HG02623 (cell line): ENCODE measurements at regions not wholly inside any gene's neighbourhood (a gene's known extent, or its start where the extent isn't known, plus 50 kb on each side); places are given as distances from the start of the nearest gene placed in this dataset.

Experiments
- ATAC-seq: cut with Tn5 transposase; IDR thresholded peaks from one replicate; pipeline ENCODE4 v1.9.1; 2021; ENCODE audit warnings: moderate library complexity; ENCODE audit not compliant: unreplicated experiment

DNA sequence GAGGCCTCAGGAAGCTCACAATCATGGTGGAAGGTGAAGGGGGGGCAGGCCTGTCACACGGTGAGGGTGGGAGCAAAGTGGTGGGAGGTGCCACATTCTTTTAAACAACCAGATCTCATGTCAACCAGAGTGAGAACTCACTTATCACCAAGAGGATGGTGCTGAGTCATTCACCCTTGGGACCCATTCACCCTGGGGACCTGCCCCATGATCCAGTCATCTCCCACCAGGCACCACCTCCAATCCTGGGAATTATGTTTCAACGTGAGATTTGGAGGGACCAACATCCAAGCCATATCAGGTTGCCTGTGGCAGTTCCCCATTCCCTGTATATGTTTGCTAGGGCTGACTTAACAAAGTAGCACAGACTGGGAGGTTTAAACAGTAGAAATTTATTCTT is 318.4 kb upstream of the CLNK start:
- no peak for ATAC-seq

DNA sequence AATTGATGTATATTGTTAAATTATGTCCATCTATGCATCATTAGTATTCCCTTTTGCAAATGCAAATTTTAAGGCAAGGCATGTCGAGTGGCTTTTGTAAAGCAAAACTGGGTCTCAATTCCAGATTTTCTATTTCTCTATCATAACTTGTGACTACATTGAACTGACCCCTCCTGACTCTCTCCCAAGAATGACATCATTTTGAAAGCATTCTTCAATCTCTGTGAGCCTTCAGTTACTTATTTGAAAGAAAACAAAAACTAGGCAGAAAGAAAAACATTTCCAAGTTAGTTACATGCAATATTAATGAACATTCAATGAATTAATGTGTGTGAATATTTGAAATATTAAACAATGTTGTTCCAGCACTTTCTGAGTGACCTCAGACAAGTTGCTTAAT is 314.3 kb upstream of the CLNK start:
- no peak for ATAC-seq

DNA sequence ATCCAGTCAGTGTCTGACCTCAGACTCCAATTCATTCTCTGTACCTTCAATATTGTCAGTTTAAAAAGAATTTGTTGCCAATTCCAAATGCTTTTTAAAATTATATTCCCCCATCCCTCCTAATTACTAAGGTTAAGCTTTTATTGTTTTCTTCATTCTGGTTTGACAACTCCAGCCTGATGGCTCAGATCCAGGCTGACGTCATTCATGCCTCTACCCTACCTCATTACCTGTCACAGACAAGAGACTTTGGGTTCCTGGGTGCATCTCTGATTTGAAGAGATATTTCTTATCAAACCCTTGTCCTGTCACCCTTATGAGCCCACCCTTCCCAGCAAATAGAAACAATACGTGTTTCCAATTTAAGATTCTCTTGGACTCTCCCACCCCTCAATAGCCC is 300.2 kb upstream of the CLNK start:
- no peak for ATAC-seq

DNA sequence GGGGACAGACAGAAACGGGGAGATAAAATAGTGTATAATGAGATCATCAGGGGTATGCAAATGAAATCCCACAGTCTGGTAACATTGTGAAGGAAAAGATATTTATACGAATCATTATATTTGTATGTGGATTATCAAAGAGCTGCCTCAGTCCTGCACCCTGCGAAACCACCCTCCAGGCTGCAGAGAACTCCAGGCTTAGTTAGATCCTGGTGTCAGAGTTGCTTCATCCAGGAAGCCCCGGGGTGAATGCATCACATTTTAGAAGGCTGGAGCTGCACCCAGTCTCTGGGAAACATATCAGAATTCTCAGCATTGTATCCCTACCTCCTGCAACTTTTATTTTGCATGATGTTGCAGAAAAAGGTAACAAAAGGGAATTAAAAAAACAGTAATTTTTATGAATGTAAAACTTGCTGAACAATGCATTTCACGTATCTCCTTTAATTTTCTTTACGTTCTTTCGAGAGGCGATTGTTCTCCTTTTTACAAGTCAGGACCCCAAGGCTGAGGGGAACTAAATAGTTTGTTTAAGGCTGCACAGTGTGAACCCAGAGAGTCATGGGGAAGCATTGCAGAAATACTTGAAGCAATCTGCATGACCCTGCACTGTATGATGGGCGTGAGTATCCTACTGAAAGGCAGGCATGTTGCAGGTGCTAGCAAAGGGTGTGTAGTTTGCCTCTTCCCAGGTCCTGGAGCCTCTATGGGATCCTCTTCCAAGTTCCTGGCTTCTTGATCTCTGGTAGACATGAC is 299.5 kb upstream of the CLNK start:
- no peak for ATAC-seq

DNA sequence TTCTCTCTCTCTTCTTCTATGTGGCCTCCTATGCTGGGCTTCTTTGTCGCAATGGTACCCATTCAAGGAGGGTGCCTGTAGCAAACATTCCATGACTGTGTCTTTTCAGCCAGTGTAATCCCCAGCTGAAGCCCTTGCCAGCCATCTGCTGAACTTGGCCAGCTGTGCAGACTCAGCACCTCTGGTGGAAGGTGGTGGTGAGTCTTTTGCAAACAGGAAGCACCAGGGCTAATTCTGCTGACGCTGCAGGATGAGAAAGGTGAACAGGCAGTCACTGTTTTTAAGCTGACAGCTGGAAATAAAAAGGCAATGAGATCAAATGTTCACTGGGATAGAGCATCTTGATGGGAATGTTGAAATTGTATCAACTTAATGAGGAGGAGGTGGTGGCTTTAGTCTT is 298.7 kb upstream of the CLNK start:
- ATAC-seq, result peak; percentile 93

DNA sequence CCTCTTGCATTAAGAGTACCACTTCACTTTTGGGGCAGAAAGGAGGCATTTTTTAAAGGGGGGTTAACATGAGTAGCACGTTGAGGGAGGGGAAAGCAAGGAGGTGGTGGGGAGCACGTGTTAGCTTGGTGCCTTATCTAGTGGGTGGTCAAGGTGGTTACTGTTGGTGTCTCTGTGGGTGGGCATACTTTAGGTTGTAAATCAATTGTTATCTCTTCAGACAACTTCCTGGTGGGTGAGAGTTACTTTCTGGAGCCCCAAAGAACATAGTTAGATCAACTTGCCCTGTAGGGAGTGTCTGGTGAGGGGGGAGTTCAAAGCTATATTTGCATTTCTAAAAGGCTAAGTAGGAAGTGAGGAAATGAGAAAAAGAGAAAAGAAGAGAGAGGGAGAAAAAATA is 297.7 kb upstream of the CLNK start:
- ATAC-seq, result no peak

DNA sequence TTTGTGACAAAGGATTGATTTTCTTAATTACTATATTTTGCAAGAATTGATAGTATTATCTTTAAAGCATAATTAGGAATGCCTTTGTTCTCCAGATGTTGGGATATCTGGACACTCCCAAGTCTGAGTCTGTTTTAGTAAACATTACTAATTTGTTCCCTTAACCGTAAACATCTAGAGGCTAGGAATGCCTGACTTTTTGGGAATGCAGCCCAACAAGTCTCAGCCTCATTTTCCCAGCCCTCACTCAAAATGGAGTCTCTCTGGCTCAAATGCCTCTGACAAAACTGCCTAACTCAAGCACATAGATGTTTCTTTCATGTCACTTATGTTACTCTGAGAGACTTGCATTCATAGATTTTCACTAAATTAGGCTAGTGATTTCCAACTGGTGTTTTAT is 297.0 kb upstream of the CLNK start:
- no peak for ATAC-seq

DNA sequence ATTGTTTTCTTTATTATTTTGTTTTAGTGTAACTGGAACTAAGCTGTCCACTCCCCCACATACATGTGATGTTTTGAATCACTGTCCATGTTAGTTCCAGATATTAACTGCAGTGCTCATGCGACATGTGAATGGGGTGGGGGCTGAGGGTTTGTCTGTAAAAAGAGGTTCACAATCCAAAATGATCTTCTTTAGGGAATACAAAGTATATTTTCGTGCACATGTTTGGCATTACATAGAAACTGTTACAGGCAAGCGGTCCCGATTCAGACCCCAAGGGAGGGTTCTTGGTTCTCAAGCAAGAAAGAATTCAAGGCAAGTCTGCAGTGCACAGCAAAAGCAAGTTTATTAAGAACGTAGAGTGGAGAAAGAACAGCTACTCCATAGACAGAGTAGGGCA is 296.5 kb upstream of the CLNK start:
- no peak for ATAC-seq

DNA sequence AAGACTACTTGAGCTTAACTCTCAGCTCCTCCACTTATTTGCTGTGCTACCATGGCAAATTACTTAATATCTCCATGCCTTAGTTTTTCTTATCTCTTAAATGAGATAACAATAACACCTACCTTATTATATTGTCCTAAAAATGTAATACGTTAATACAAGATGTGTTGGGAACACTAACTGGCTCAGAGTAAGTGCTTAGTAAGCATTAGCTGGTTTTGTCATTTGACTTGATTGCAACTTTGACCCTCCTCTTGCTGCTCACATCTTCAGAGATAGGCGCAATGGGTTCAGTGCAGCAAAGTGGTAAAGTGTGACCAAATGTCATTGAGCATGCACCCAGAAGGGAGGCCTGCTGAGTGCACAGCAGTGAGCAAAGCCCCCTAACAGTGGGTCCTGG is 294.5 kb upstream of the CLNK start:
- no peak for ATAC-seq

DNA sequence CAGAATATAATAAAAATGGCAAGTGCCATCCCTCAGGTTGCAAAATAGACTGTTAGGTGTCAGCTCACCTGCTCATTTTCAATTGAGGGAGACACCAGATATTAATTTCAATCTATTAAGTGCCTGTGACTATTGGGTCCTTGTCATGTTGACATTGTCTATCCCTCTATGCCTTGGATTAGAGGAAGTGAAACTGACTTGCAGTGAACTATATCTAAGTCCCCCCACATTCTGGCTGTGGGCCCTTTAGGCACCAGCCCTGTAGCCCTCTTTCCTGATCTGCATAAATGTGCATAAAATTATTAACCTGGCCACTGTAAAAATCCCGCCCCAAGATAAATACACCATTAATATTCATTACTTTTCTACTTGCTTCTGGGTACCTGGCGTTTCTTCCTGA is 293.0 kb upstream of the CLNK start:
- ATAC-seq, result peak; percentile 87

DNA sequence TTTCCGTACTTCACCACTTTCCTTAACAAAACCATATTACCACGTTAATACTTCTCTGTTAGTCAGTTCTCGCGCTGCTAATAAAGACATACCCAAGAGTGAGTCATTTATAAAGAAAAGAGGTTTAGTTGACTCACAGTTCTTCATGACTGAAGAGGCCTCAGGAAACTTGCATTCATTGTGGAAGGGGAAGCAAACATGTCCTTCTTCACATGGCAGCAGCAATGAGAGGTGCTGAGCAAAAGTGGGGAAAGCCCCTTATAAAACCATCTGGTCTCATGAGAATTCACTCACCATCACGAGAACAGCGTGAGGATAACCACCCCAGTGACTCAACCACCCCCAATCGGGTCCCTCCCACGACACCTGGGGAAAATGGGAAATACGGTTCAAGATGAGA is 289.8 kb upstream of the CLNK start:
- no peak for ATAC-seq

DNA sequence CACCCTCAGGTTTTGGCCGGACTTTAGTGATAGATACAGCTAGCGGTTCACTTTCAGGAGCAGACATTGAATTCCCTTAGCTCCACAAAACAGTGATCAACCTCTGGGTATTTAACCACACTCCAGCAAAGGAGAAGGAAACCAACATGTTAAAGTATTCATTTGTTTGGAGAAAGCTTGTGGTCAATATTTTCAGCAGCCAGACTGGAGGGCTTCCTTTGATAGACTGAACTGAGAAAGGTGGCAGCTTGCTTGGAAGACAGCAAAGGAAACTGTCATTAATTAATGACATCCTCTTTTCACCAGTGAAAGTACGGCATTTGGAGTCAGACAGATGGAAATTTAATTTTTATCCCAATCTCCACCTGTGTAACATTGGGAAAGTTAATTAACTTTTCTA is 289.1 kb upstream of the CLNK start:
- ATAC-seq, result no peak

DNA sequence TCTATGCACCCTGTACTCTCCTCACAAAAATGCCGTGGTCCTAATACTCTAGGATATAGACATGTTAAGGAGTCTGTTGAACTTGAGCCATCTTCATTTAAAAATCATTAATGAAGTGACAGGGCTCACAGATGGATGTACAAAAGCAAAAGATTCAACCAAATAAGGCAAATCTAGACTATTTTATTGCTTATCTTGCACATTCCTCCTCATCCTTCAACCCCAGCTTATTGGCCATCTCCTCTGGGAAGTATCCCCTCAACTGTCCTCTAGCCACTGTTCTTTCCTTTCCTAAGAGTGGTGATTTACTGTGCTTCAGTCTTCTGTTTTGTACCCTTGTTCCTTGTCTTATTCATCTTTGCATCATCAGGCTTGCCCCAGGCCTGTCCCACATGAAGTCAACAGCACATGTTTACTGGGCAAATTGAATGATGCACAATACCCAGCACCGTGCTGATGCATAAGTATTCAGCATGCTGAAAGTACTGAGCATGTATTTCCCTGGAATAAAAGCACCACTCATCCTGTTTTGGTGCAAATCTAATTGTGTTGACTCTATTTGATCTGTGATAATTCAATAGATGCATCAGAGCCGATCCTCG is 287.3 kb upstream of the CLNK start:
- no peak for ATAC-seq

DNA sequence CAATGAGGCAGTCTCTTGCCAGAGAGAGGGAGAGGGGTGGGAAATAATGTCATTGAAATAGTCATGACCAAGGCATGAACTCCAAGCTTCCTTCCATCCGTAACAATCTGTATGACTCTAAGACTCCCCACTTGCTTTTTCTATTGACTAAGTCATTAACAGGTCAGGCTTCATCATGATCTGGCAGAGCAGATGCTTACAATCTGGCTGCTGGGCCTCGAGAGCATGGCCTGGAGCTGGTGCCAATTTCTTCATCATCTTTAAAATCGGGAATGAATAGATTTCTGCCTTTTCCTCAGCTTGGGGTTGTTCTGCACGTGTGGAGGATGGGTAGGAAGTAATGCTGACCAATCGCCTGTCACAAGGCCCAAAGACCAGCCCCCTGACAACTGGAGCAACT is 280.6 kb upstream of the CLNK start:
- ATAC-seq, result no peak

DNA sequence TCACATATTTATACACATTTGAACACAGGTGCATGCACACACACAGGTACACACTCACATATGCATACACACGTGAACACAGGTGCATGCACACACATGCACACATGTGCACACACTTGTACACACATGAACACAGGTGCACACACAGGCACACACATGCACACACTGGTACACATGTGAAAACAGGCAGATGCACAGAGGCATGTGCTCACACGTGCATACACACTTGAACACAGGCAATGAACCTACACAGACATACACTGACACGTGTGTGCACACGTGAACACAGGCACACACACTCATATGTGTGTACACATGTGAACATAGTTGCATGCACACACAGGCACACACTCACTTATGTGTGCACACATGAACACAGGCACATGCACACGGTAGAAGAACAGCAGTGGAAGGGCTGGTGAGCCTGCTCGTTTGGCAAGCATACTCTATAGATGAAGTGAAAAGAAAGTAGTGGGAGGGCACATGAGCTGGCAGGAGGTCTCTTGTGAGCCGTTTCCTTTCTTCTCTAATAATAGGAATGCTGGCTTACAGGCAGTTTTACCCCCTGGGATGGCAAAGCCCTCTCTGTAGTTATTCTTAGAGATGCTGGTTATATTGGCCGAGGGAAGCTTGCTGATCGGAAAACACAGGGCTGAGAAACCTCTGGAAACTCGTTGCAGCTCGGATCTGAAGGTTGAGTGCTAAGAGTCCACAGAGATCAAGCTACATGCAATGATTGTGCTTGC is 279.6 kb upstream of the CLNK start:
- no peak for ATAC-seq

DNA sequence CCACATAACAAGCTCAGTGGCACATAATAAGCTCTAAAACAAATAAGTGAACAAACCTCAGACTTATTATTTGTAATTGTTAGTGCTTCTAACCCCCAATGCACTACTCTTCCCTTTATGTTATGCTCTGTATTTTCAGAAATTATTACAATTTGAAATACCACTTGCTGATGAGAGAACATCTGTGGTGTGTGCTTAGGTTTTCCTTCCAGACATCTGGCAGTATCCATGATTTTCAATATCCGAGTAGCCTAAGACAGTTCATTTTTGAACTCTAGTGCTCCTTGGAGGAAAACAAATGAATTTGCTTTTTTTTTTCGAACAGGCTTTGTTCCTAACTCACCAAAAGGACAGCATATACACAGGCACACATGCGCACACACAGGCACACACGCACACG is 278.7 kb upstream of the CLNK start:
- ATAC-seq, result no peak

DNA sequence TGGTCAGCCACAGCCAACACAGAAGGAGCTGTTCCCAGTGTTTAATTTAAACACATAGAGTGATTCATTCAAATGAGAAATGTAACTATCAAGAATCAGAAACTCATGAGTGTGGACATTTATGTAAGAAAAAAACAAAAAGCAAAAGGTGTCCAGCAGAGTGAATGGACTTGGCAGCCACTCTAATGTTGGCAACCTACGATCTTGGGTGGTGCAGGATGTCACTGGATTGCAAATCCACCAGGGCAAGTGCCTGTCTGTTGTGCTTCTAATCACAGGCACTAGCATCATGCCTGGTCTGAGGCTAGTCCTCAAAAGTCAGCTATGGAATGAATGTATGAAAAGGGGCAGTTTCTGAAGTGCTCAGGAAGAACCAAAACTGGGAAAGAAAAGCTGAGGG is 277.7 kb upstream of the CLNK start:
- ATAC-seq, result no peak

DNA sequence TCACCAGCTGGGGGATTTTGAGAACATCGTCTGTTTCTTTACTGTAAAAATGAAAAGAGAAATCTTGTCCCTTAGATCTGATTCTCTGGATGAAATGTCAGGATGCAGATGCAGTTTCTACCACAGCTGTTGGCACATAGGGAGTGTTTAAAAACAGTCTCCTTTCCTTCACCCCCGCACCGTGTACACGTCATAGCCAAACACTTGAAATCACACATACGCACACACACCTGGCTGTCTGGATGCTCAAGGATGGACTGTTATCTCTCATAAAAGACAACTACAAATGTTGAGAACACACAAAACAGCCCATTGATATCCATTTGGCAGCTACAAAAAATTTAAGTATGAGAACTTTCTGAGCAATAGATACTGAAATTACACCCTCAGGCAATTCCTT is 275.8 kb upstream of the CLNK start:
- ATAC-seq, result no peak

DNA sequence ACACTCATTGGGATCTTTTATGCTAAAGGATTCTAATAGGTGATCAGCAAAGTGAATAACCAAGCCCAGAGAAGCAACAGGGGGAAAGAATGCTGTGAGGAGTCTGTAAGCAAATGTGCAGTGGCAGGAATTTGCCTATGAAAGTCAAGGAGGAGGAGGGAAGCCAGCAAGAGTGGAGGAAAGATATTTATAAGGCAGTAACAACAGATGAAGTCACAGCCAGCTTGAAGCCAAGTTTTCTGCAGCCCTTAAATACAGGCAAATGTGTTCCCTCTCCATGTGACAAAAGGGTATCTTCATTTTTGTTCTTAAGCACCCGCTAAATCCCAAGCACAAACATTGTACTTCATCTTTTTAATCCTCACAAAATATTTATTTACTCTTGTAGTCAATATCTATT is 275.0 kb upstream of the CLNK start:
- ATAC-seq, result no peak

DNA sequence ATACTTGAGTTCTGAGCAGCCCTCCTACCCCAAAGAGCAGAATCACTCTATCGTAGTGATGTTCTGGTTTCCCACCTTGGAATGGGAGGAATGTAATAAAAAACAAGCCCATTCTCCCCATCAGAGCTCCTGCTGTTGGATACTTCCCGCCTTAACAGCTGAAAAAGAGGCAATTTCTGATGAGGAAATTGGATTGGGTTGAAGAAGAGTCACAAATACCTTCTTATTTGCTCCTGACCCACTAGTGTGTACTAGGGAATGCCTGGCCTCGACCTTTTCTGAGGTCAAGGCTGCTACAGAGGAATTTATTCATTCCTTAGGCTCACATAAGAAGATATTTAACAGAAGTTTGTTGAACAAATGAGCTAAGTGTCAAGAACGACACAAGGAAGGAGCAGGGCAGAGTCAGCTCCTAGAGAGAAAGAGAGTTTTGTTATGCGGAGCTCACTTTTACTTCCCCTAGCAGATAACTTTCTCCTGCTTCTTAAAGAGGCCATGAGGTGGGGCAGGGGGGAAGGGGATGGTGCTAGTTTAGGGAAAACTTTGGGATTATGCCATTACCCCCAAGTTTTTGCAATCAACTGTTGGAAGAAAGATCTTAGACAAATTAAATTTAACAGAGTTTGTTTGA is 273.8 kb upstream of the CLNK start:
- no peak for ATAC-seq

DNA sequence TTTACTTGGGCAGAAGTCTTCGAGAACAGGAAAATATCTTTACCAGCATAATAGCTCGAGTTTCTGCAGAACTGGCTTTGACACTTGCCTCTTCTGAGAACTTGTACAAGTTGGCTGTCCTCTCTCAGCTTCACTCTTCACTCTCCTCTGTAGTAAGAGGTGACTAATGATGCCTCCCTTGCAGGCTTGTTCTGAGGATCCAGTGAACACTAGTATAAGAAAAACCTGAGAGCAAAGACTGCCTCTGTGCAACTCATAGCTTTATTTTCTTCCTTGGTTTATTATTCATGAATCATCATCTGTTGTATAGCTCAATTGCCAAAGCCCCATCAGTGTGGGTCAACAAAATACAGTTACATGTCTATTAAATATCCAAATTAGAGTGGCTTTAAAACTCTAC is 266.7 kb upstream of the CLNK start:
- ATAC-seq, result no peak
